K562 (cell line): ENCODE measurements at regions not wholly inside any gene's neighbourhood (a gene's known extent, or its start where the extent isn't known, plus 50 kb on each side); places are given as distances from the start of the nearest gene placed in this dataset.

Source experiments
- ARHGAP35 ChIP-seq: fragments of 450-650 bp; IDR thresholded peaks from 2 replicates; pipeline ENCODE4 v1.6.1; 2018; ENCODE audit not compliant: partially characterized antibody
- CHD4 ChIP-seq: fragments of 200-600 bp; sonication (generic); IDR thresholded peaks from 3 replicates; pipeline ENCODE4 v1.6.1; 2012; ENCODE audit warnings: low read depth, mild to moderate bottlenecking, mixed read lengths, low read length, inconsistent platforms; ENCODE audit not compliant: insufficient read depth, insufficient replicate concordance, poor library complexity, severe bottlenecking
- CREBBP ChIP-seq: IDR thresholded peaks from one replicate; pipeline ENCODE4 v1.6.1; 2012; ENCODE audit warnings: low read depth, mild to moderate bottlenecking, control low read depth, inconsistent platforms, low read length
- L3MBTL2 ChIP-seq: fragments of 450-650 bp; IDR thresholded peaks from 2 replicates; pipeline ENCODE4 v1.6.1; 2016; ENCODE audit warnings: mild to moderate bottlenecking, moderate library complexity
- NONO ChIP-seq, 2 experiments: fragments of 200-400 bp in 1 of 2; fragments of 450-650 bp in 1 of 2; formaldehyde crosslinking in 1 of 2; IDR thresholded peaks; 2 replicates each; pipeline ENCODE4 v1.6.1; 2017; ENCODE audit warnings: low read depth in 2 of 2, mild to moderate bottlenecking in 2 of 2, moderate library complexity in 2 of 2, low read length in 1 of 2
- SMARCA5 ChIP-seq: fragments of 450-650 bp; IDR thresholded peaks from 2 replicates; pipeline ENCODE4 v1.6.1; 2016
- ZNF431 ChIP-seq: sonication (generic); formaldehyde crosslinking; IDR thresholded peaks from 2 replicates; pipeline ENCODE4 v1.8.0; 2022; ENCODE audit warnings: mild to moderate bottlenecking, missing genetic modification reagents
- ZNF830 ChIP-seq: fragments of 250-450 bp; sonication (Bioruptor Pico); IDR thresholded peaks from 2 replicates; pipeline ENCODE4 v1.5.0; 2021; ENCODE audit warnings: mild to moderate bottlenecking
- TF ChIP-seq, protein P1 (sequence below), 2 experiments: fragments of 450-650 bp; formaldehyde crosslinking in 1 of 2; IDR thresholded peaks; 2 replicates each; pipeline versions ENCODE4 v1.4.0 to v1.6.1; 2014 to 2020; ENCODE audit warnings: mild to moderate bottlenecking in 2 of 2, borderline replicate concordance in 1 of 2, low read depth in 1 of 2
- TF ChIP-seq, protein P2 (sequence below): sonication (generic); formaldehyde crosslinking; IDR thresholded peaks from 2 replicates; pipeline ENCODE4 v1.8.0; 2022; ENCODE audit warnings: missing genetic modification reagents, mild to moderate bottlenecking, moderate library complexity, borderline replicate concordance
- TF ChIP-seq, protein P3 (sequence below): sonication (generic); formaldehyde crosslinking; IDR thresholded peaks from 2 replicates; pipeline ENCODE4 v1.8.1; 2023; ENCODE audit warnings: missing genetic modification reagents, mild to moderate bottlenecking, borderline replicate concordance

DNA sequence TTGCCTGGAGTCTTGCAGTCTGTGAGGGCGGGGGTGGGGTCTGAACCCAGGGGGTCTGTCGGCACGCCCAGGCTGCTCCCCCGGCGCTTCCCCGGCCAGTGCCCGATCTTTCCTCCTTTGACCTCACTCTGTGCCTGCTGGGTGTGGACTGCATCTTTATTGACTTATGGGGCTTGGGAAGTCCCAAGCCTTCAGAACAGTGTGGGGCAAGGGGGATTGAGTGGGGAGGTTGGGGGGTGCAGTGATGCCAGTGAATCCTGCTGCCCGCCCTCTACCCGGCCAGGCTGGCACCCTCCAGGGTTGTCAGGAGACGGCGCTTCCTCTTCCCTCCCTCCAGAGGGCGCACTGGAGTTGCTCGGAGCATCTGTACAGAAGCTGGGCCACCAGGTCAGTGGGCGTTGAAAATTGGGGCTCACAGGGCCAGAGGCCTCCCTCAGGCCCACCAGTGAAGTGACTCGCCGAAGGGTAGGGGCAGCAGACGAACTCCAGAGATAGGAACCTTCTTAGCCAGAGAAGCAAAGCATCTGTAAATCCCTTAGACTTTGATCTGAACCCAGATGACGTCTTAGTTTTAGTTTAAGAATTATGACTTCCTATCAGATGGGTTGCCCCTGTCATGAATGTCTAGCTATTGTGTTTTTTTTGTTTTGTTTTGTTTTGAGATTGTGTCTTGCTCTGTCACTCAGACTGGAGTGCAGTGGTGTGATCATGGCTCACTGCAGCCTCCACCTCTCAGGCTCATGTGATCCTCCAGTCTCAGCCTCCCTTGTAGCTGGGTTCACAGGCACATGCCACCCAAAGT, 184.8 kb upstream of the CIBAR2 start (continued):
- TF ChIP-seq, protein P1, sequence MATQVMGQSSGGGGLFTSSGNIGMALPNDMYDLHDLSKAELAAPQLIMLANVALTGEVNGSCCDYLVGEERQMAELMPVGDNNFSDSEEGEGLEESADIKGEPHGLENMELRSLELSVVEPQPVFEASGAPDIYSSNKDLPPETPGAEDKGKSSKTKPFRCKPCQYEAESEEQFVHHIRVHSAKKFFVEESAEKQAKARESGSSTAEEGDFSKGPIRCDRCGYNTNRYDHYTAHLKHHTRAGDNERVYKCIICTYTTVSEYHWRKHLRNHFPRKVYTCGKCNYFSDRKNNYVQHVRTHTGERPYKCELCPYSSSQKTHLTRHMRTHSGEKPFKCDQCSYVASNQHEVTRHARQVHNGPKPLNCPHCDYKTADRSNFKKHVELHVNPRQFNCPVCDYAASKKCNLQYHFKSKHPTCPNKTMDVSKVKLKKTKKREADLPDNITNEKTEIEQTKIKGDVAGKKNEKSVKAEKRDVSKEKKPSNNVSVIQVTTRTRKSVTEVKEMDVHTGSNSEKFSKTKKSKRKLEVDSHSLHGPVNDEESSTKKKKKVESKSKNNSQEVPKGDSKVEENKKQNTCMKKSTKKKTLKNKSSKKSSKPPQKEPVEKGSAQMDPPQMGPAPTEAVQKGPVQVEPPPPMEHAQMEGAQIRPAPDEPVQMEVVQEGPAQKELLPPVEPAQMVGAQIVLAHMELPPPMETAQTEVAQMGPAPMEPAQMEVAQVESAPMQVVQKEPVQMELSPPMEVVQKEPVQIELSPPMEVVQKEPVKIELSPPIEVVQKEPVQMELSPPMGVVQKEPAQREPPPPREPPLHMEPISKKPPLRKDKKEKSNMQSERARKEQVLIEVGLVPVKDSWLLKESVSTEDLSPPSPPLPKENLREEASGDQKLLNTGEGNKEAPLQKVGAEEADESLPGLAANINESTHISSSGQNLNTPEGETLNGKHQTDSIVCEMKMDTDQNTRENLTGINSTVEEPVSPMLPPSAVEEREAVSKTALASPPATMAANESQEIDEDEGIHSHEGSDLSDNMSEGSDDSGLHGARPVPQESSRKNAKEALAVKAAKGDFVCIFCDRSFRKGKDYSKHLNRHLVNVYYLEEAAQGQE (IDR thresholded peaks at IDR 0.05; ENCODE audit: borderline replicate concordance) = peak; percentile 29; the same call in 1 of the 2 replicates
- TF ChIP-seq, protein P1 (CRISPR knock-in tag; IDR thresholded peaks at IDR 0.05; ENCODE audit: low read depth) = no peak
- TF ChIP-seq ZNF431 (CRISPR knock-in tag) (no peak), ARHGAP35 (no peak), SMARCA5 (0 out of 2 replicates have a peak, but pooled peaks have one; percentile 43), L3MBTL2 (no peak), ZNF830 (CRISPR knock-in tag) (no peak), NONO (IDR thresholded peaks at IDR 0.05; ENCODE audit: low read depth in 2 of 2, low read length in 1 of 2) (no peak), CREBBP (no peak), CHD4 (peak; percentile 70)
- TF ChIP-seq, protein P2, sequence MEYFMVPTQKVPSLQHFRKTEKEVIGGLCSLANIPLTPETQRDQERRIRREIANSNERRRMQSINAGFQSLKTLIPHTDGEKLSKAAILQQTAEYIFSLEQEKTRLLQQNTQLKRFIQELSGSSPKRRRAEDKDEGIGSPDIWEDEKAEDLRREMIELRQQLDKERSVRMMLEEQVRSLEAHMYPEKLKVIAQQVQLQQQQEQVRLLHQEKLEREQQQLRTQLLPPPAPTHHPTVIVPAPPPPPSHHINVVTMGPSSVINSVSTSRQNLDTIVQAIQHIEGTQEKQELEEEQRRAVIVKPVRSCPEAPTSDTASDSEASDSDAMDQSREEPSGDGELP = peak; percentile 61; the same call in 1 of the 2 replicates
- TF ChIP-seq, protein P3, sequence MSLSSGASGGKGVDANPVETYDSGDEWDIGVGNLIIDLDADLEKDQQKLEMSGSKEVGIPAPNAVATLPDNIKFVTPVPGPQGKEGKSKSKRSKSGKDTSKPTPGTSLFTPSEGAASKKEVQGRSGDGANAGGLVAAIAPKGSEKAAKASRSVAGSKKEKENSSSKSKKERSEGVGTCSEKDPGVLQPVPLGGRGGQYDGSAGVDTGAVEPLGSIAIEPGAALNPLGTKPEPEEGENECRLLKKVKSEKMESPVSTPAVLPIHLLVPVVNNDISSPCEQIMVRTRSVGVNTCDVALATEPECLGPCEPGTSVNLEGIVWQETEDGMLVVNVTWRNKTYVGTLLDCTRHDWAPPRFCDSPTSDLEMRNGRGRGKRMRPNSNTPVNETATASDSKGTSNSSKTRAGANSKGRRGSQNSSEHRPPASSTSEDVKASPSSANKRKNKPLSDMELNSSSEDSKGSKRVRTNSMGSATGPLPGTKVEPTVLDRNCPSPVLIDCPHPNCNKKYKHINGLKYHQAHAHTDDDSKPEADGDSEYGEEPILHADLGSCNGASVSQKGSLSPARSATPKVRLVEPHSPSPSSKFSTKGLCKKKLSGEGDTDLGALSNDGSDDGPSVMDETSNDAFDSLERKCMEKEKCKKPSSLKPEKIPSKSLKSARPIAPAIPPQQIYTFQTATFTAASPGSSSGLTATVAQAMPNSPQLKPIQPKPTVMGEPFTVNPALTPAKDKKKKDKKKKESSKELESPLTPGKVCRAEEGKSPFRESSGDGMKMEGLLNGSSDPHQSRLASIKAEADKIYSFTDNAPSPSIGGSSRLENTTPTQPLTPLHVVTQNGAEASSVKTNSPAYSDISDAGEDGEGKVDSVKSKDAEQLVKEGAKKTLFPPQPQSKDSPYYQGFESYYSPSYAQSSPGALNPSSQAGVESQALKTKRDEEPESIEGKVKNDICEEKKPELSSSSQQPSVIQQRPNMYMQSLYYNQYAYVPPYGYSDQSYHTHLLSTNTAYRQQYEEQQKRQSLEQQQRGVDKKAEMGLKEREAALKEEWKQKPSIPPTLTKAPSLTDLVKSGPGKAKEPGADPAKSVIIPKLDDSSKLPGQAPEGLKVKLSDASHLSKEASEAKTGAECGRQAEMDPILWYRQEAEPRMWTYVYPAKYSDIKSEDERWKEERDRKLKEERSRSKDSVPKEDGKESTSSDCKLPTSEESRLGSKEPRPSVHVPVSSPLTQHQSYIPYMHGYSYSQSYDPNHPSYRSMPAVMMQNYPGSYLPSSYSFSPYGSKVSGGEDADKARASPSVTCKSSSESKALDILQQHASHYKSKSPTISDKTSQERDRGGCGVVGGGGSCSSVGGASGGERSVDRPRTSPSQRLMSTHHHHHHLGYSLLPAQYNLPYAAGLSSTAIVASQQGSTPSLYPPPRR (CRISPR knock-in tag) = no peak
